CD4-positive, alpha-beta T cell (primary cell): ENCODE measurements at regions not wholly inside any gene's neighbourhood (a gene's known extent, or its start where the extent isn't known, plus 50 kb on each side); places are given as distances from the start of the nearest gene placed in this dataset.

ENCODE experiments used
- ATAC-seq: fragments of 200-7000 bp; cut with Tn5 transposase; one replicate; pipeline ENCODE4 v1.10.0; 2022; ENCODE audit warnings: mild to moderate bottlenecking; ENCODE audit not compliant: poor library complexity
- CTCF ChIA-PET: fragments of 350-600 bp; sonication (Branson Sonifier 250); formaldehyde crosslinking; loops from one replicate; lab custom pipeline; 2021; ENCODE audit warnings: antibody characterized with exemption, inconsistent platforms; lab: Charles Lee
- POLR2A ChIA-PET: fragments of 350-600 bp; sonication (Branson Sonifier 250); formaldehyde crosslinking; loops from one replicate; lab custom pipeline; 2021; ENCODE audit warnings: antibody characterized with exemption, inconsistent platforms; lab: Charles Lee
- DNase-seq, 14 experiments: peaks; one replicate each; pipeline ENCODE4 v3.0.0-alpha.2; 2013 to 2020; ENCODE audit warnings: mixed read lengths in 2 of 14
- H3K27ac ChIP-seq, 2 donors: one replicate each; pipeline versions ENCODE4 v1.5.1 to v1.7.0; 2013; ENCODE audit warnings: low read length in 2 of 2, low read depth in 1 of 2, mild to moderate bottlenecking in 1 of 2
- H3K27me3 ChIP-seq, 2 experiments: 1 replicate in 1 of 2; 2 replicates in 1 of 2; pipeline versions ENCODE4 v1.6.1 to v1.7.0; 2013; ENCODE audit warnings: low read length in 2 of 2, control low read depth in 1 of 2, mild to moderate bottlenecking in 1 of 2, moderate library complexity in 1 of 2; ENCODE audit not compliant: insufficient read depth in 2 of 2, control insufficient read depth in 1 of 2
- H3K36me3 ChIP-seq: one replicate; pipeline ENCODE4 v1.6.1; 2013; ENCODE audit warnings: low read length, control low read depth; ENCODE audit not compliant: insufficient read depth
- H3K4me1 ChIP-seq: one replicate; pipeline ENCODE4 v1.6.1; 2013; ENCODE audit warnings: low read length, control low read depth; ENCODE audit not compliant: insufficient read depth
- H3K4me3 ChIP-seq: one replicate; pipeline ENCODE4 v1.5.1; 2013; ENCODE audit warnings: mild to moderate bottlenecking, low read length, moderate library complexity
- H3K9me3 ChIP-seq, 2 experiments: 1 replicate in 1 of 2; 2 replicates in 1 of 2; pipeline versions ENCODE4 v1.6.1 to v1.7.0; 2013; ENCODE audit warnings: low read length in 2 of 2, mild to moderate bottlenecking in 2 of 2, control low read depth in 1 of 2, moderate library complexity in 1 of 2; ENCODE audit not compliant: control insufficient read depth in 1 of 2, insufficient read depth in 1 of 2
- H3K27ac Mint-ChIP-seq: one replicate; pipeline ENCODE4 v1.8.0; 2020; ENCODE audit warnings: mixed read lengths
- H3K27me3 Mint-ChIP-seq: one replicate; pipeline ENCODE4 v1.8.0; 2021; ENCODE audit warnings: mixed read lengths
- H3K36me3 Mint-ChIP-seq: one replicate; pipeline ENCODE4 v1.8.0; 2021; ENCODE audit warnings: low read depth, mixed read lengths
- H3K4me1 Mint-ChIP-seq: one replicate; pipeline ENCODE4 v1.8.0; 2021; ENCODE audit warnings: low read depth, mixed read lengths
- H3K4me3 Mint-ChIP-seq: one replicate; pipeline ENCODE4 v1.8.0; 2020; ENCODE audit warnings: mild to moderate bottlenecking, mixed read lengths
- H3K9me3 Mint-ChIP-seq: one replicate; pipeline ENCODE4 v1.8.0; 2020; ENCODE audit warnings: mixed read lengths
- intact Hi-C, 2 experiments: fragments of 100-400 bp; cut with DNase I in 1 of 2; cut with micrococcal nuclease in 1 of 2; formaldehyde crosslinking; loops; one replicate each; pipeline versions ENCODE4 v1.15.1 to v1.9.0; 2023 to 2025; cut with DNase I, micrococcal nuclease
- TF ChIP-seq, protein P1 (sequence below): fragments of 200-600 bp; IDR thresholded peaks from one replicate; pipeline ENCODE4 v1.8.0; 2022; ENCODE audit warnings: antibody characterized with exemption, mild to moderate bottlenecking

- Histone ChIP-seq H3K9me3 (peaks cover 0 to 4% of the 10 kb centered on the region in 2 experiments), H3K27ac (no peak overlapping the region), H3K27me3 (no peaks in the 10 kb centered on the region), H3K4me1 (no peaks in the 10 kb centered on the region), H3K4me3 (no peak overlapping the region), H3K36me3 (no peaks in the 10 kb centered on the region)
- POLR2A ChIA-PET = no interaction called here
- Mint-ChIP-seq H3K27ac (no peak overlapping the region), H3K27me3 (no peaks in the 10 kb centered on the region), H3K4me1 (no peaks in the 10 kb centered on the region), H3K36me3 (no peaks in the 10 kb centered on the region), H3K9me3 (no peaks in the 10 kb centered on the region), H3K4me3 (no peak overlapping the region)
- intact Hi-C loops = no loop called here
- TF ChIP-seq, protein P1, sequence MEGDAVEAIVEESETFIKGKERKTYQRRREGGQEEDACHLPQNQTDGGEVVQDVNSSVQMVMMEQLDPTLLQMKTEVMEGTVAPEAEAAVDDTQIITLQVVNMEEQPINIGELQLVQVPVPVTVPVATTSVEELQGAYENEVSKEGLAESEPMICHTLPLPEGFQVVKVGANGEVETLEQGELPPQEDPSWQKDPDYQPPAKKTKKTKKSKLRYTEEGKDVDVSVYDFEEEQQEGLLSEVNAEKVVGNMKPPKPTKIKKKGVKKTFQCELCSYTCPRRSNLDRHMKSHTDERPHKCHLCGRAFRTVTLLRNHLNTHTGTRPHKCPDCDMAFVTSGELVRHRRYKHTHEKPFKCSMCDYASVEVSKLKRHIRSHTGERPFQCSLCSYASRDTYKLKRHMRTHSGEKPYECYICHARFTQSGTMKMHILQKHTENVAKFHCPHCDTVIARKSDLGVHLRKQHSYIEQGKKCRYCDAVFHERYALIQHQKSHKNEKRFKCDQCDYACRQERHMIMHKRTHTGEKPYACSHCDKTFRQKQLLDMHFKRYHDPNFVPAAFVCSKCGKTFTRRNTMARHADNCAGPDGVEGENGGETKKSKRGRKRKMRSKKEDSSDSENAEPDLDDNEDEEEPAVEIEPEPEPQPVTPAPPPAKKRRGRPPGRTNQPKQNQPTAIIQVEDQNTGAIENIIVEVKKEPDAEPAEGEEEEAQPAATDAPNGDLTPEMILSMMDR = no peak
- CTCF ChIA-PET = no interaction called here
- no peak for ATAC-seq
- no peak for DNase-seq
Measured at GRCh38 chr2:120902592-120902991, 166.9 kb downstream of the GLI2 start.

DNA sequence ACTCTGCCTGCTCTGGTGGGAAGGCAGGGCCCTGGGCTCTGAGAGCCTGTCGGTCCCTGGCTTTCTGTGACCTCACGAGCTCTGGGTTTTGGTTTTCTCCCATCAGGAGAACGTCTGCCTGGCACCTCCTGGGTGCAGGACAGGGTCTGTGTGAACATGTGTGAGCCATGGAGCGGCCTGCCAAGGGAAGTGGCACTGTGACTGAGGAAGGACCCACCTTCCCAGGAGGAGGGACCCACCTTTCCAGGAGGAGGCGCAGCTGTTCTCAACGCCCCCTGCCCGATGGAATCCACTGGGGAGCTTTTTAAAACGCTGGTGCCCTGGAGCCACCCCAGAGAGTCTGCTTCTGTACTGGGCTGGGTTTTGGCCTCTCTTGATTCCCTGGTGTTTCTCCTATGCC, 168.7 kb downstream of the GLI2 start:
- H3K4me3 Mint-ChIP-seq = no peak overlapping the region
- no peaks in the 10 kb centered on the region for H3K4me1 Mint-ChIP-seq
- POLR2A ChIA-PET = no interaction called here
- TF ChIP-seq, protein P1 = no peak
- no peak for DNase-seq
- Histone ChIP-seq H3K27me3 (no peaks in the 10 kb centered on the region), H3K36me3 (no peaks in the 10 kb centered on the region), H3K4me3 (no peak overlapping the region), H3K9me3 (peaks cover 0 to 4% of the 10 kb centered on the region in 2 experiments), H3K27ac (no peak overlapping the region), H3K4me1 (no peaks in the 10 kb centered on the region)
- H3K9me3 Mint-ChIP-seq = no peaks in the 10 kb centered on the region
- CTCF ChIA-PET = no interaction called here
- H3K27ac Mint-ChIP-seq = no peak overlapping the region
- H3K36me3 Mint-ChIP-seq = no peaks in the 10 kb centered on the region
- intact Hi-C loops = no loop called here
- H3K27me3 Mint-ChIP-seq = no peaks in the 10 kb centered on the region
- ATAC-seq = no peak

DNA sequence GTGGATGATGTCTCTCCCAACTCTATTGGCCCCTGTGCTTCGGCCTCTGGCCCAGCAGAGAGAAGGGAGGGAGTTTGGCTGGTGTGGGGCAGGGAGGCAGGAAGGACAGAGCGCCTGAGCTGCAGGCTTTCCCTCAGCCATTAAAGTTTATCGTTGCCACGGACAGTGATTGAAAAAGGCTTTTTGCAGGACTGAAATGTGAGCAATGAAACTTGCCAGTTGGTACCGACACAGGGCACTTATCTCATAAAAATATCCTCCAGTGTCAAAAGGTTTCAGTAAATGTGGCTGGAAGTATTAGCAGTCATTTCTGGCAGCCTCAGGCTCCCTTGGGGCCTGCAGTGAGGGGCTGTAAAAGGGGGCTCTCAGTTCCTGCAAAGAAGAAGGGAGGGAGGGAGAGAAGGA, 169.2 kb downstream of the GLI2 start:
- H3K27ac ChIP-seq = no peak overlapping the region
- ChIA-PET POLR2A (no interaction called here), CTCF (interaction anchor here (0.6 kb wide), 1 partner anchor 220 kb away, joined by 4 read pairs; no protein-coding TSS in a partner anchor)
- DNase-seq = no peak
- Mint-ChIP-seq H3K4me1 (no peaks in the 10 kb centered on the region), H3K4me3 (no peak overlapping the region), H3K36me3 (no peaks in the 10 kb centered on the region), H3K27me3 (no peaks in the 10 kb centered on the region), H3K9me3 (no peaks in the 10 kb centered on the region), H3K27ac (no peak overlapping the region)
- no peaks in the 10 kb centered on the region for H3K4me1 ChIP-seq
- H3K9me3 ChIP-seq = peaks cover 0 to 4% of the 10 kb centered on the region in 2 experiments
- H3K4me3 ChIP-seq = no peak overlapping the region
- no peaks in the 10 kb centered on the region for H3K36me3 ChIP-seq
- no peak for ATAC-seq
- TF ChIP-seq, protein P1 = no peak
- H3K27me3 ChIP-seq = no peaks in the 10 kb centered on the region
- intact Hi-C loops = no loop called here
